Gastroesophageal sphincter (tissue), 4 donors: ENCODE measurements at regions not wholly inside any gene's neighbourhood (a gene's known extent, or its start where the extent isn't known, plus 50 kb on each side); places are given as distances from the start of the nearest gene placed in this dataset.
A peak's percentile ranks its signal among the peaks of the same experiment; 100 is the strongest.
"Not testable (repeated sequence)": the region's sequence is repeated elsewhere in the genome, so short reads cannot be mapped to it uniquely, and the experiment has no call there.

Experiments
- ATAC-seq: fragments of 150-250 bp; one replicate; pipeline ENCODE4 v1.9.1; 2016; ENCODE audit warnings: mild to moderate bottlenecking, moderate library complexity
- H3K27ac ChIP-seq, 4 donors: fragments of 200-600 bp; sonication (generic) in 3 of 4; 1 replicate in 3 of 4; 2 replicates in 1 of 4; pipeline ENCODE4 v1.5.1; 2016 to 2019
- H3K27me3 ChIP-seq: fragments of 200-600 bp; sonication (generic); one replicate; pipeline ENCODE4 v1.5.1; 2019
- H3K36me3 ChIP-seq, 2 donors: fragments of 200-600 bp; sonication (generic); one replicate each; pipeline ENCODE4 v1.5.1; 2019; ENCODE audit warnings: control low read depth in 1 of 2
- H3K4me1 ChIP-seq, 3 donors: fragments of 200-600 bp; sonication (generic); 1 replicate in 2 of 3; 2 replicates in 1 of 3; pipeline ENCODE4 v1.5.1; 2016 to 2019; ENCODE audit warnings: control low read depth in 2 of 3
- H3K4me3 ChIP-seq, 2 donors: fragments of 200-600 bp; sonication (generic); one replicate each; pipeline ENCODE4 v1.5.1; 2019; ENCODE audit warnings: mild to moderate bottlenecking in 1 of 2, moderate library complexity in 1 of 2
- H3K9me3 ChIP-seq, 3 donors: fragments of 200-600 bp; sonication (generic); one replicate each; pipeline ENCODE4 v1.5.1; 2017 to 2019; ENCODE audit warnings: control low read depth in 2 of 3
- CTCF ChIP-seq, 4 experiments: fragments of 200-600 bp in 2 of 4; fragments of 450-650 bp in 2 of 4; sonication (generic) in 1 of 4; IDR thresholded peaks; one replicate each; pipeline ENCODE4 v1.5.1; 2017 to 2019; ENCODE audit warnings: antibody characterized with exemption in 4 of 4, mild to moderate bottlenecking in 2 of 4, moderate library complexity in 2 of 4
- EP300 ChIP-seq: sonication (generic); formaldehyde crosslinking; IDR thresholded peaks from one replicate; pipeline ENCODE4 v1.6.1; 2017; ENCODE audit warnings: antibody characterized with exemption, mild to moderate bottlenecking
- POLR2A ChIP-seq, 2 donors: fragments of 450-650 bp; IDR thresholded peaks; one replicate each; pipeline ENCODE4 v1.6.1; 2017; ENCODE audit warnings: antibody characterized with exemption in 2 of 2, mild to moderate bottlenecking in 2 of 2, moderate library complexity in 1 of 2
- POLR2AphosphoS5 ChIP-seq: sonication (generic); formaldehyde crosslinking; IDR thresholded peaks from one replicate; pipeline ENCODE4 v1.6.1; 2017; ENCODE audit warnings: antibody characterized with exemption
- WGBS, 2 donors: methylation state at CpG; one replicate each; pipeline ENCODE4 v1.1.5; 2018; ENCODE audit warnings: low coverage in 1 of 2; 5-methylcytosine and 5-hydroxymethylcytosine counted together

GRCh38 chr4:120261117-120261516, 194.5 kb upstream of the MAD2L1 start:
- Histone ChIP-seq H3K4me3 (no peak overlapping the region), H3K36me3 (no peaks in the 10 kb centered on the region), H3K27me3 (no peaks in the 10 kb centered on the region), H3K9me3 (no peaks in the 10 kb centered on the region), H3K4me1 (no peaks in the 10 kb centered on the region), H3K27ac (no peak overlapping the region)
- ATAC-seq, result no peak
- no peak for TF ChIP-seq POLR2AphosphoS5
- TF ChIP-seq EP300, result no peak
- no peak for TF ChIP-seq POLR2A (IDR thresholded peaks at IDR 0.05)
- no peak for TF ChIP-seq CTCF (IDR thresholded peaks at IDR 0.05)
- 92 to 100% methylated on average over 3 to 6 of the region's 6 CpGs for WGBS, 2 donors

GRCh38 chr4:120256112-120256775, 189.6 kb upstream of the MAD2L1 start:
- not testable (repeated sequence) for ATAC-seq, H3K27me3 ChIP-seq, H3K4me1 ChIP-seq, H3K27ac ChIP-seq, H3K4me3 ChIP-seq, H3K36me3 ChIP-seq, H3K9me3 ChIP-seq
- 90 to 100% methylated on average over 4 to 5 of the region's 28 CpGs for WGBS, 2 donors

- H3K27ac ChIP-seq, result no peak overlapping the region
- H3K36me3 ChIP-seq, result no peaks in the 10 kb centered on the region
- no peak for TF ChIP-seq EP300
- no peaks in the 10 kb centered on the region for H3K27me3 ChIP-seq
- 79 to 92% methylated on average over 5 of the region's 5 CpGs for WGBS, 2 donors
- no peaks in the 10 kb centered on the region for H3K4me1 ChIP-seq
- no peak for ATAC-seq
- H3K4me3 ChIP-seq, result no peak overlapping the region
- no peaks in the 10 kb centered on the region for H3K9me3 ChIP-seq
These were observed 171.8 kb upstream of the MAD2L1 start for GRCh38 chr4:120238277-120238973.

- Histone ChIP-seq H3K36me3 (no peaks in the 10 kb centered on the region), H3K4me3 (no peak overlapping the region), H3K27ac (no peak overlapping the region), H3K27me3 (no peaks in the 10 kb centered on the region), H3K4me1 (no peaks in the 10 kb centered on the region), H3K9me3 (no peaks in the 10 kb centered on the region)
- ATAC-seq, result no peak
- WGBS, 2 donors, result 89 to 96% methylated on average over 4 to 5 of the region's 5 CpGs
- TF ChIP-seq CTCF (IDR thresholded peaks at IDR 0.05), result no peak
- TF ChIP-seq POLR2A (IDR thresholded peaks at IDR 0.05), result no peak
- no peak for TF ChIP-seq EP300
- TF ChIP-seq POLR2AphosphoS5, result no peak
These were observed 170.2 kb upstream of the MAD2L1 start for GRCh38 chr4:120236873-120237272.

GRCh38 chr4:120232050-120232449, 165.4 kb upstream of the MAD2L1 start:
- TF ChIP-seq POLR2AphosphoS5, result no peak
- no peak for TF ChIP-seq CTCF (IDR thresholded peaks at IDR 0.05)
- no peak for TF ChIP-seq EP300
- TF ChIP-seq POLR2A (IDR thresholded peaks at IDR 0.05), result no peak
- ATAC-seq, result no peak
- Histone ChIP-seq H3K27me3 (no peaks in the 10 kb centered on the region), H3K27ac (no peak overlapping the region), H3K4me3 (no peak overlapping the region), H3K4me1 (peaks cover 0 to 8% (median 0%) of the 10 kb centered on the region in 3 donors), H3K36me3 (no peaks in the 10 kb centered on the region), H3K9me3 (no peaks in the 10 kb centered on the region)
- WGBS, 2 donors, result 0 to 25% methylated on average over 1 of the region's 1 CpG

- ATAC-seq, result peak; percentile 55
- 27 to 42% methylated on average over 1 of the region's 1 CpG for WGBS, 2 donors
- Histone ChIP-seq H3K9me3 (peaks cover 0 to 4% (median 0%) of the 10 kb centered on the region in 3 donors), H3K27ac (no peak overlapping the region), H3K36me3 (no peaks in the 10 kb centered on the region), H3K4me3 (no peak overlapping the region), H3K27me3 (no peaks in the 10 kb centered on the region), H3K4me1 (peaks cover 0 to 8% (median 0%) of the 10 kb centered on the region in 3 donors)
- no peak for TF ChIP-seq EP300
- no peak for TF ChIP-seq CTCF (IDR thresholded peaks at IDR 0.05)
These were observed 161.4 kb upstream of the MAD2L1 start for GRCh38 chr4:120228086-120228485.
